ENCODE measurements at regions not wholly inside any gene's neighbourhood (a gene's known extent, or its start where the extent isn't known, plus 50 kb on each side); places are given as distances from the start of the nearest gene placed in this dataset.

DNA sequence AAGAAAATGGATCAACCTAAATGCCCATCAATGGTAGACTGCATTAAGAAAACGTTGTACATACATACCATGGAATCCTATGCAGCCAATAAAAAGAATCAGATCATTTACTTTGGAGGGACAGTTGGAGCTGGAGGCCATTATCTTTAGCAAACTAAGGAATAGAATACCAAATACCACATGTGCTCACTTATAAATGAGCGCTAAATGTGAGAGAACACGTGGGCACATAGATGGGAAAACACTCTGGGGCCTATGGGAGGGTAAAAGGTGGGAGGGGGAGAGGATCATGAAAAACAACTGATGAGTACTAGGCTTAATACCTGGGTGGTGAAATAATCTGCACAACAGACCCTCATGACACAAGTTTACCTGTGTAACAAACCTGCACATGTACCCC lies 1729.9 kb upstream of the PCDH10 start:
- TF ChIP-seq, protein P1, sequence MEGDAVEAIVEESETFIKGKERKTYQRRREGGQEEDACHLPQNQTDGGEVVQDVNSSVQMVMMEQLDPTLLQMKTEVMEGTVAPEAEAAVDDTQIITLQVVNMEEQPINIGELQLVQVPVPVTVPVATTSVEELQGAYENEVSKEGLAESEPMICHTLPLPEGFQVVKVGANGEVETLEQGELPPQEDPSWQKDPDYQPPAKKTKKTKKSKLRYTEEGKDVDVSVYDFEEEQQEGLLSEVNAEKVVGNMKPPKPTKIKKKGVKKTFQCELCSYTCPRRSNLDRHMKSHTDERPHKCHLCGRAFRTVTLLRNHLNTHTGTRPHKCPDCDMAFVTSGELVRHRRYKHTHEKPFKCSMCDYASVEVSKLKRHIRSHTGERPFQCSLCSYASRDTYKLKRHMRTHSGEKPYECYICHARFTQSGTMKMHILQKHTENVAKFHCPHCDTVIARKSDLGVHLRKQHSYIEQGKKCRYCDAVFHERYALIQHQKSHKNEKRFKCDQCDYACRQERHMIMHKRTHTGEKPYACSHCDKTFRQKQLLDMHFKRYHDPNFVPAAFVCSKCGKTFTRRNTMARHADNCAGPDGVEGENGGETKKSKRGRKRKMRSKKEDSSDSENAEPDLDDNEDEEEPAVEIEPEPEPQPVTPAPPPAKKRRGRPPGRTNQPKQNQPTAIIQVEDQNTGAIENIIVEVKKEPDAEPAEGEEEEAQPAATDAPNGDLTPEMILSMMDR (IDR thresholded peaks at IDR 0.05; ENCODE audit: low read depth, low read length), result no peak
- TF ChIP-seq EZH2phosphoT487 (IDR thresholded peaks at IDR 0.05; ENCODE audit: low read depth), result no peak

Measured in OCI-LY3 (cell line).